ENCODE measurements at regions not wholly inside any gene's neighbourhood (a gene's known extent, or its start where the extent isn't known, plus 50 kb on each side); places are given as distances from the start of the nearest gene placed in this dataset.

- TF ChIP-seq NANOG (IDR thresholded peaks at IDR 0.05; ENCODE audit: borderline replicate concordance), result no peak
- no peak for TF ChIP-seq REST (IDR thresholded peaks at IDR 0.05; ENCODE audit: unreplicated experiment)
- no peak for TF ChIP-seq ETS1 (IDR thresholded peaks at IDR 0.05)
- no peak for TF ChIP-seq ZNF331 (CRISPR knock-in tag; IDR thresholded peaks at IDR 0.05; ENCODE audit: low read depth)
- no peak for TF ChIP-seq EZH2phosphoT487 (IDR thresholded peaks at IDR 0.05; ENCODE audit: unreplicated experiment)
These were observed 227.8 kb downstream of the ETS1 start (continued) for GRCh38 chr11:128359515-128359914.

- DNase-seq (ENCODE audit: low spot score), result no peak
- TF ChIP-seq ZNF114 (CRISPR knock-in tag; IDR thresholded peaks at IDR 0.05) (no peak), ZNF462 (CRISPR knock-in tag; IDR thresholded peaks at IDR 0.05) (no peak), JUNB (IDR thresholded peaks at IDR 0.05; ENCODE audit: unreplicated experiment) (no peak), CTCF (conservative IDR thresholded peaks at IDR 0.05; ENCODE audit: low read depth in 2 of 2) (no peak), NANOG (IDR thresholded peaks at IDR 0.05; ENCODE audit: borderline replicate concordance) (no peak), STAT1 (IDR thresholded peaks at IDR 0.05; ENCODE audit: unreplicated experiment) (no peak), EZH2 (IDR thresholded peaks at IDR 0.05; ENCODE audit: low read depth, unreplicated experiment) (no peak)
These were observed 230.3 kb downstream of the ETS1 start for GRCh38 chr11:128357073-128357472.

More at GRCh38 chr11:128357073-128357472, 230.3 kb downstream of the ETS1 start:
- Histone ChIP-seq H3K27me3 (ENCODE audit: insufficient read depth) (no peaks in the 10 kb centered on the region), H3K36me3 (ENCODE audit: insufficient read depth) (no peaks in the 10 kb centered on the region), H3K4me2 (no peak overlapping the region), H2AFZ (no peak overlapping the region), H3K9me2 (ENCODE audit: insufficient read depth) (0 out of 2 replicates have a peak, but pooled peaks cover 3% of the 10 kb centered on the region), H3K4me3 (no peak overlapping the region), H3K79me2 (replicated peaks; ENCODE audit: insufficient read depth) (no peaks in the 10 kb centered on the region), H3K27ac (ENCODE audit: low read depth) (no peak overlapping the region), H4K20me1 (replicated peaks; ENCODE audit: insufficient read depth) (no peaks in the 10 kb centered on the region), H3K4me1 (ENCODE audit: insufficient read depth) (no peaks in the 10 kb centered on the region), H3F3A (replicated peaks; ENCODE audit: low read depth) (no peaks in the 10 kb centered on the region)
- H3K4me3 Mint-ChIP-seq, result no peak overlapping the region
- no peaks in the 10 kb centered on the region for H3K9me3 Mint-ChIP-seq
- peaks cover 2% of the 10 kb centered on the region for H3K27me3 Mint-ChIP-seq (ENCODE audit: insufficient read depth, low read depth, poor library complexity)
- H3K36me3 Mint-ChIP-seq (ENCODE audit: low read depth), result no peaks in the 10 kb centered on the region
- no peak overlapping the region for H3K27ac Mint-ChIP-seq
- peaks cover 5% of the 10 kb centered on the region; the same call in 1 of the 3 replicates for H3K4me1 Mint-ChIP-seq
- no peak for ATAC-seq

Data from GM23338 (cell line).